ENCODE measurements at regions not wholly inside any gene's neighbourhood (a gene's known extent, or its start where the extent isn't known, plus 50 kb on each side); places are given as distances from the start of the nearest gene placed in this dataset.

- TF ChIP-seq FOXK2 (IDR thresholded peaks at IDR 0.05), result no peak
- no peak for TF ChIP-seq PKNOX1 (IDR thresholded peaks at IDR 0.05)
- TF ChIP-seq SP1 (IDR thresholded peaks at IDR 0.05), result no peak
- no peak for TF ChIP-seq BHLHE40 (IDR thresholded peaks at IDR 0.05; ENCODE audit: borderline replicate concordance)
- no peak for TF ChIP-seq FOXA1 (IDR thresholded peaks at IDR 0.05)
- no peak for TF ChIP-seq ARNT (IDR thresholded peaks at IDR 0.05)
- TF ChIP-seq ZNF384 (IDR thresholded peaks at IDR 0.05), result no peak
- TF ChIP-seq CTBP1 (IDR thresholded peaks at IDR 0.05; ENCODE audit: borderline replicate concordance), result no peak
- no peak for TF ChIP-seq SUZ12 (IDR thresholded peaks at IDR 0.05)
- no peak for TF ChIP-seq HDGF (IDR thresholded peaks at IDR 0.05; ENCODE audit: borderline replicate concordance)
- no peak for TF ChIP-seq ELF4 (IDR thresholded peaks at IDR 0.05)
- no peak for TF ChIP-seq NFRKB (IDR thresholded peaks at IDR 0.05)
- TF ChIP-seq TARDBP (IDR thresholded peaks at IDR 0.05), result no peak
These were observed 216.8 kb downstream of the ENGASE start for GRCh38 chr17:79291391-79291790.
